ENCODE measurements at regions not wholly inside any gene's neighbourhood (a gene's known extent, or its start where the extent isn't known, plus 50 kb on each side); places are given as distances from the start of the nearest gene placed in this dataset.

DNA sequence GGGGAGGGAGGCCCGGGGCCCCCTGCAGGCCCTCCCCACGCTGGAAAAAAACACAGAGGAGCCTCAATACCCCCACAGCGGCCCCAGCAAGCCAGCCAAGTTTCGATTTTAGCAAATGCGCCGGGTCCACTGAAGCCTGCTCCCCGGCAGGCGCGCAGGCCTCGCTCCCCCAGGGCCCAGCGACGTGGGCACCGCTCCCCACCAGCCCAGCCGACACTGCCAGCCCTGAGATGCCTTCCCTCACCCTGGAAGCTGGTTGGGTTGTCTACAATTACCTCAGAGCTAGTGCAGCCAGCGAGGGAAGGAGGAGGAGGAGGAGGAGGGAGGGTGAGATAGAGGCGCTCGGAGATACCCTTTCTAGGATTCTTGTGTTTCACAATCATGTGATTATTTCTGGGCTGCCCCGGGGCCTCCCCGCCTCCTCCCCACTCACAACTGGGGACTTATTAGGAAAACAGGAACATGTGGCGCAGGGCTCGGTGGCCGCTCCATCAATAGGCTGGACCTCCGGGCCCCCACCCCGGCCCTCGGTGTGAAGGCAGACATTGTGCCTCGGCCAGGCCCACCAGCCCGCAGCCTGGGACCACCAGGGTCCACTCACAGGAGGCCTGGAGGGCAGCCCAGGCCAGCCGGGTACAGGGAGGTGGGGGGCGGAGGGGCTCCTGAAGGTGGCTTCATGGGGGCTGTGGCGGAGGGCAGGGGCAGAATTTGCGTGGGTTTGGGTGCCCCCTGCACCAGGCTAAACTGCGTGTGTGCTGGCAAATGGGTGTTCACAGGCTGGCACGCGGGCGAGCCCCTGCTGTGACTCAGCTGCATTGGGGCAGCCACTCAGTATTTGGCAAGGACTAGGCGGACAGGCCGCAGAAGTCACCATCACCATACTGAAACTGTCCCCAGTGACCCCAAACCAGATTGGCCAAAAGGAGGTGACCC, 109.9 kb downstream of the NCOR2 start:
- BruUV-seq (replicated peaks): no TSS peak
- Histone ChIP-seq H3K9me3 (ENCODE audit: low read length) (no peaks in the 10 kb centered on the region), H3K36me3 (ENCODE audit: insufficient read depth, low read length) (peaks cover 28% of the 10 kb centered on the region; the same call in 1 of the 2 replicates), H3K4me3 (ENCODE audit: low read depth, low read length, poor library complexity, severe bottlenecking) (no peak overlapping the region), H3K4me2 (ENCODE audit: low read length) (peak overlapping the region; percentile 45), H2AFZ (ENCODE audit: low read length) (no peak overlapping the region), H3K4me1 (ENCODE audit: insufficient read depth, low read length, poor library complexity, severe bottlenecking) (peaks cover 39% of the 10 kb centered on the region), H3K79me2 (ENCODE audit: insufficient read depth, low read depth, low read length) (no peaks in the 10 kb centered on the region), H4K20me1 (ENCODE audit: insufficient read depth, low read length) (no peaks in the 10 kb centered on the region), H3K9me2 (ENCODE audit: insufficient read depth, low read length) (no peaks in the 10 kb centered on the region), H3K27ac (ENCODE audit: low read depth, low read length, poor library complexity, severe bottlenecking) (no peak overlapping the region)
- ChIA-PET POLR2A (no interaction called here), CTCF (ENCODE audit: unreplicated experiment) (no interaction called here)
- intact Hi-C loops (cut with micrococcal nuclease; ENCODE audit: unreplicated experiment): no loop called here
- TF ChIP-seq EZH2phosphoT487 (IDR thresholded peaks at IDR 0.05; ENCODE audit: borderline replicate concordance, low read depth, low read length): no peak
- TF ChIP-seq, protein P1, sequence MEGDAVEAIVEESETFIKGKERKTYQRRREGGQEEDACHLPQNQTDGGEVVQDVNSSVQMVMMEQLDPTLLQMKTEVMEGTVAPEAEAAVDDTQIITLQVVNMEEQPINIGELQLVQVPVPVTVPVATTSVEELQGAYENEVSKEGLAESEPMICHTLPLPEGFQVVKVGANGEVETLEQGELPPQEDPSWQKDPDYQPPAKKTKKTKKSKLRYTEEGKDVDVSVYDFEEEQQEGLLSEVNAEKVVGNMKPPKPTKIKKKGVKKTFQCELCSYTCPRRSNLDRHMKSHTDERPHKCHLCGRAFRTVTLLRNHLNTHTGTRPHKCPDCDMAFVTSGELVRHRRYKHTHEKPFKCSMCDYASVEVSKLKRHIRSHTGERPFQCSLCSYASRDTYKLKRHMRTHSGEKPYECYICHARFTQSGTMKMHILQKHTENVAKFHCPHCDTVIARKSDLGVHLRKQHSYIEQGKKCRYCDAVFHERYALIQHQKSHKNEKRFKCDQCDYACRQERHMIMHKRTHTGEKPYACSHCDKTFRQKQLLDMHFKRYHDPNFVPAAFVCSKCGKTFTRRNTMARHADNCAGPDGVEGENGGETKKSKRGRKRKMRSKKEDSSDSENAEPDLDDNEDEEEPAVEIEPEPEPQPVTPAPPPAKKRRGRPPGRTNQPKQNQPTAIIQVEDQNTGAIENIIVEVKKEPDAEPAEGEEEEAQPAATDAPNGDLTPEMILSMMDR (conservative IDR thresholded peaks at IDR 0.05; ENCODE audit: low read length): no peak
- DNase-seq (ENCODE audit: low spot score): no peak

DNA sequence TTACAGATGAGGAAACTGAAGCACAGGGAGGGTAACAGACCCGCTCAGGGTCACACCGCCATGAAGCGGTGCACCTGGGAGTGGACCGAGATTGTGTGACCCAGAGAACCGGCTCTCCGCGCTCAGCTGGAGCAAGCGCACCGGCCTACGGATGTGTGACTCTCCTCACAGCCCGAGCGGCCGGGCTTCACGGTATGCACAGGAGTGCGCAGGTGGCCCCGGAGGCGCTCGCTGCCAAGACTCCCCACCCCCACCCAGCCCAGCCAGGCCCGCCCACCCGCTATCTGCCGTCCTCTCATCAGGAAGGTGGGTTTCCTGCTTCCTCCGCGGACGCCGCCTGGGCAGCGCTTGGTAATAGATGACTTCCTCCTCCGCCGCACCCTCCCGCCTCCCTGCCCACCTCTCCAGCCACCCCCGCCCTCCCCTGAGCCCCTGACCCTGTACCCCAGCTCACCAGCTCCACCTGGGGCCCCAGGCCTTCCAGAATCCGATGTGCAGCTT, 110.7 kb downstream of the NCOR2 start:
- Histone ChIP-seq H4K20me1 (ENCODE audit: insufficient read depth, low read length) (no peaks in the 10 kb centered on the region), H3K36me3 (ENCODE audit: insufficient read depth, low read length) (peaks cover 28% of the 10 kb centered on the region; the same call in 1 of the 2 replicates), H3K9me3 (ENCODE audit: low read length) (no peaks in the 10 kb centered on the region), H3K27ac (ENCODE audit: low read depth, low read length, poor library complexity, severe bottlenecking) (no peak overlapping the region), H3K79me2 (ENCODE audit: insufficient read depth, low read depth, low read length) (no peaks in the 10 kb centered on the region), H2AFZ (ENCODE audit: low read length) (no peak overlapping the region), H3K4me3 (ENCODE audit: low read depth, low read length, poor library complexity, severe bottlenecking) (no peak overlapping the region), H3K4me1 (ENCODE audit: insufficient read depth, low read length, poor library complexity, severe bottlenecking) (peaks cover 44% of the 10 kb centered on the region), H3K9me2 (ENCODE audit: insufficient read depth, low read length) (no peaks in the 10 kb centered on the region), H3K4me2 (ENCODE audit: low read length) (peak overlapping the region; percentile 45)
- no TSS peak for BruUV-seq (replicated peaks)
- intact Hi-C loops (cut with micrococcal nuclease; ENCODE audit: unreplicated experiment): no loop called here
- DNase-seq (ENCODE audit: low spot score): no peak
- CTCF ChIA-PET (ENCODE audit: unreplicated experiment): no interaction called here
- POLR2A ChIA-PET: no interaction called here
- TF ChIP-seq, protein P1 (conservative IDR thresholded peaks at IDR 0.05; ENCODE audit: low read length): no peak
- no peak for TF ChIP-seq EZH2phosphoT487 (IDR thresholded peaks at IDR 0.05; ENCODE audit: borderline replicate concordance, low read depth, low read length)

DNA sequence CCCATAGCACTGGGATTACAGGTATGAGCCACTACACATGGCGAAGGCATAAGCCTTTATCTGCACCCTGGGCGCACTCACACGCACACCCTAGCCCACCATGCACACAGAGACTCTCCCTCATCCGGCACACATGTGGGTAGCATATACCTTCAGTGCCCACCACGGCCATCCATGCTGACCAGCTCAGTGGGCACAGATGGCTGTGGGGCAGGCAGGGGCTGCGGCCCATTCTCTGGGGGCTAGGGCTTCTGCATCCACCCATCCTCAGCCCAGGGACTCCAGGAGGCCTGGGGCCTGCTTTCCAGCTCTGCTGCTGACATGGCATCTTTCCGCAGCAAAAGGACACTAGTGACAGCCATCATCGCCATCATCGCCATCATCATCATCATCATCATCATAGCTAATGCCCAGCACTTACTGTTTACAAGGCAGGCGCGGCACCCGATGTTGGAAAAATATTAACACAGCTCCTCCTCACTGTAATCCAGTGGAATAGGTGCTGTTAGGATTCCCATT, 111.2 kb downstream of the NCOR2 start:
- Histone ChIP-seq H3K4me2 (ENCODE audit: low read length) (no peak overlapping the region; the same call in 1 of the 2 replicates), H3K79me2 (ENCODE audit: insufficient read depth, low read depth, low read length) (no peaks in the 10 kb centered on the region), H2AFZ (ENCODE audit: low read length) (no peak overlapping the region), H3K36me3 (ENCODE audit: insufficient read depth, low read length) (peaks cover 28% of the 10 kb centered on the region; the same call in 1 of the 2 replicates), H3K9me2 (ENCODE audit: insufficient read depth, low read length) (no peaks in the 10 kb centered on the region), H3K9me3 (ENCODE audit: low read length) (no peaks in the 10 kb centered on the region), H4K20me1 (ENCODE audit: insufficient read depth, low read length) (no peaks in the 10 kb centered on the region), H3K4me1 (ENCODE audit: insufficient read depth, low read length, poor library complexity, severe bottlenecking) (peaks cover 44% of the 10 kb centered on the region), H3K27ac (ENCODE audit: low read depth, low read length, poor library complexity, severe bottlenecking) (no peak overlapping the region), H3K4me3 (ENCODE audit: low read depth, low read length, poor library complexity, severe bottlenecking) (no peak overlapping the region)
- ChIA-PET POLR2A (no interaction called here), CTCF (ENCODE audit: unreplicated experiment) (no interaction called here)
- no TSS peak for BruUV-seq (replicated peaks)
- TF ChIP-seq, protein P1 (conservative IDR thresholded peaks at IDR 0.05; ENCODE audit: low read length): no peak
- no peak for TF ChIP-seq EZH2phosphoT487 (IDR thresholded peaks at IDR 0.05; ENCODE audit: borderline replicate concordance, low read depth, low read length)
- intact Hi-C loops (cut with micrococcal nuclease; ENCODE audit: unreplicated experiment): no loop called here
- DNase-seq (ENCODE audit: low spot score): no peak

All from OCI-LY7 (cell line).